Uterus (tissue), 2 donors: ENCODE measurements at regions not wholly inside any gene's neighbourhood (a gene's known extent, or its start where the extent isn't known, plus 50 kb on each side); places are given as distances from the start of the nearest gene placed in this dataset.
"Not testable (repeated sequence)": the region's sequence is repeated elsewhere in the genome, so short reads cannot be mapped to it uniquely, and the experiment has no call there.

ENCODE experiments used
- POLR2A ChIP-seq, 2 donors: fragments of 450-650 bp; IDR thresholded peaks; one replicate each; pipeline ENCODE4 v1.6.1; 2016; ENCODE audit warnings: antibody characterized with exemption in 2 of 2, mild to moderate bottlenecking in 1 of 2, moderate library complexity in 1 of 2
- TF ChIP-seq, protein P1 (sequence below), 4 experiments: fragments of 200-600 bp in 2 of 4; fragments of 450-650 bp in 2 of 4; sonication (generic) in 2 of 4; IDR thresholded peaks; one replicate each; pipeline ENCODE4 v1.5.1; 2016 to 2019; ENCODE audit warnings: antibody characterized with exemption in 4 of 4, mild to moderate bottlenecking in 2 of 4, moderate library complexity in 1 of 4

- TF ChIP-seq, protein P1, sequence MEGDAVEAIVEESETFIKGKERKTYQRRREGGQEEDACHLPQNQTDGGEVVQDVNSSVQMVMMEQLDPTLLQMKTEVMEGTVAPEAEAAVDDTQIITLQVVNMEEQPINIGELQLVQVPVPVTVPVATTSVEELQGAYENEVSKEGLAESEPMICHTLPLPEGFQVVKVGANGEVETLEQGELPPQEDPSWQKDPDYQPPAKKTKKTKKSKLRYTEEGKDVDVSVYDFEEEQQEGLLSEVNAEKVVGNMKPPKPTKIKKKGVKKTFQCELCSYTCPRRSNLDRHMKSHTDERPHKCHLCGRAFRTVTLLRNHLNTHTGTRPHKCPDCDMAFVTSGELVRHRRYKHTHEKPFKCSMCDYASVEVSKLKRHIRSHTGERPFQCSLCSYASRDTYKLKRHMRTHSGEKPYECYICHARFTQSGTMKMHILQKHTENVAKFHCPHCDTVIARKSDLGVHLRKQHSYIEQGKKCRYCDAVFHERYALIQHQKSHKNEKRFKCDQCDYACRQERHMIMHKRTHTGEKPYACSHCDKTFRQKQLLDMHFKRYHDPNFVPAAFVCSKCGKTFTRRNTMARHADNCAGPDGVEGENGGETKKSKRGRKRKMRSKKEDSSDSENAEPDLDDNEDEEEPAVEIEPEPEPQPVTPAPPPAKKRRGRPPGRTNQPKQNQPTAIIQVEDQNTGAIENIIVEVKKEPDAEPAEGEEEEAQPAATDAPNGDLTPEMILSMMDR (IDR thresholded peaks at IDR 0.05): not testable (repeated sequence)
- TF ChIP-seq POLR2A (IDR thresholded peaks at IDR 0.05): not testable (repeated sequence)
Observed at GRCh38 chr1:148253808-148254207, 101.7 kb upstream of the NBPF11 start.
